ENCODE measurements at regions not wholly inside any gene's neighbourhood (a gene's known extent, or its start where the extent isn't known, plus 50 kb on each side); places are given as distances from the start of the nearest gene placed in this dataset.

DNA sequence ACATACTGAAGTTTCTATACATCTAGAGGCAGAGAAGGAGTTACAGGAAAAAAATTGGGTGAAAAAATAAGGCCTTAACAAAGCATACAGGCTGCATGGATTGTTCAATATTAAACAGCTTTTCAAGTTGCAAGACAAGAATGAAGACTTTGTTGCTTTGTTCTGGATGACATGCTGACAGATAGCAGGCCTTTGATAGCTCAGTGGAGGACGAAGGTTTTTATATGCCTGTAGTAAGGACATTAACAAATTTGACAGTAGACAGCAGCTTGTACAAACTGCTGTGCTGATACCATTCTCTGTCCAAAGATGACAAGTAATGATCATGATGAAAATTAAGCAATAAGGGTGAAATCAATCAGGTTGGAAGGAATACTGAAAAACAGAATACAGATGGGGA lies 309.9 kb downstream of the NKX6-1 start:
- TF ChIP-seq NFE2L2 (IDR thresholded peaks at IDR 0.05; ENCODE audit: low read depth, low read length) (no peak), CTCF (conservative IDR thresholded peaks at IDR 0.05; ENCODE audit: low read depth, low read length) (no peak), SMC3 (IDR thresholded peaks at IDR 0.05; ENCODE audit: low read depth, low read length) (no peak), POLR2A (IDR thresholded peaks at IDR 0.05; ENCODE audit: low read depth, low read length) (no peak), BHLHE40 (IDR thresholded peaks at IDR 0.05; ENCODE audit: low read depth, low read length) (no peak), MAFK (IDR thresholded peaks at IDR 0.05; ENCODE audit: low read depth, low read length) (no peak), RAD21 (IDR thresholded peaks at IDR 0.05; ENCODE audit: low read length) (no peak)

Data from IMR-90 (cell line).